ENCODE measurements at regions not wholly inside any gene's neighbourhood (a gene's known extent, or its start where the extent isn't known, plus 50 kb on each side); places are given as distances from the start of the nearest gene placed in this dataset.

DNA sequence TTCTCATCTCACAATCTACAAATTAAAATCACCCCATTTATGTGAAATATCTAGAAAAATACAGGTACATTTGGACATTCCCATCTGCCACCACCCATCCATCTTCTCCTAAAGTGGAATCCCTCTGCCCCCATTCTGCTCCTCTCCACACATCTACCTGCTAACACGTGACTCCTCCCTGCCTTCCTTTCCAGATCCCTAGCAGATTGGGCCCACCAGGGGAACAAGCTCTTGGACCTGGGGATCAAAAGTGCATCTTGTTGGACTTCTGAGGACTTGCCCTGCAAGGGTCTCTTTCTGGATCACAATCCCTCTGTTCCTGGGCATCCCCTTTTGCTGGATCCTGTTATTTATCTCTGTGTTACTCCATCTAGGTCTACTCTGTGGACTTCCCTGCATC is 107.6 kb downstream of the ZNF280B start:
- no peak for TF ChIP-seq POLR2A (IDR thresholded peaks at IDR 0.05; ENCODE audit: low read length)
- no peak for TF ChIP-seq GATA1 (IDR thresholded peaks at IDR 0.05; ENCODE audit: low read depth, low read length)
